ENCODE measurements at regions not wholly inside any gene's neighbourhood (a gene's known extent, or its start where the extent isn't known, plus 50 kb on each side); places are given as distances from the start of the nearest gene placed in this dataset.

- TF ChIP-seq CTCF (IDR thresholded peaks at IDR 0.05) = no peak
- no peak for TF ChIP-seq TAF1 (IDR thresholded peaks at IDR 0.05; ENCODE audit: borderline replicate concordance, low read depth, low read length)
- TF ChIP-seq RCOR1 (IDR thresholded peaks at IDR 0.05; ENCODE audit: low read length) = no peak
- no peak for TF ChIP-seq TCF12 (IDR thresholded peaks at IDR 0.05)
- no peak for TF ChIP-seq GABPA (IDR thresholded peaks at IDR 0.05; ENCODE audit: low read depth)
- no peak for TF ChIP-seq EP300 (IDR thresholded peaks at IDR 0.05; ENCODE audit: borderline replicate concordance in 1 of 2, low read depth in 1 of 2, low read length in 1 of 2)
- TF ChIP-seq MXI1 (IDR thresholded peaks at IDR 0.05; ENCODE audit: low read depth, low read length) = no peak
Observed at GRCh38 chr5:24703934-24704333, 59.2 kb upstream of the CDH10 start.

All from SK-N-SH (cell line).